Stimulated activated CD8-positive, alpha-beta memory T cell treated with anti-CD3 and anti-CD28 coated beads, Interleukin-4, amount 100 ng/mL, for 4 hours (primary cell): ENCODE measurements at regions not wholly inside any gene's neighbourhood (a gene's known extent, or its start where the extent isn't known, plus 50 kb on each side); places are given as distances from the start of the nearest gene placed in this dataset.

Experiments used
- DNase-seq, 2 donors: peaks; one replicate each; pipeline ENCODE4 v3.0.0-alpha.2; 2020; ENCODE audit warnings: low read depth in 2 of 2, low spot score in 1 of 2

GRCh38 chr14:53473480-53473879 is 320.4 kb upstream of the DDHD1 start:
- no peak for DNase-seq

- no peak for DNase-seq
Observed at GRCh38 chr14:53472306-53472705, 319.2 kb upstream of the DDHD1 start.

GRCh38 chr14:53470351-53471043 is 317.4 kb upstream of the DDHD1 start:
- no peak for DNase-seq

GRCh38 chr14:53468876-53469275 is 315.8 kb upstream of the DDHD1 start:
- DNase-seq, result no peak

GRCh38 chr14:53464376-53464775 is 311.3 kb upstream of the DDHD1 start:
- DNase-seq, result no peak

GRCh38 chr14:53462931-53463778 is 310.0 kb upstream of the DDHD1 start:
- DNase-seq, result no peak

GRCh38 chr14:53461858-53462257 is 308.7 kb upstream of the DDHD1 start:
- no peak for DNase-seq

- DNase-seq, result no peak
Observed at GRCh38 chr14:53460544-53460943, 307.4 kb upstream of the DDHD1 start.

- no peak for DNase-seq
Observed at GRCh38 chr14:53458368-53458814, 305.3 kb upstream of the DDHD1 start.

GRCh38 chr14:53456931-53457330 is 303.8 kb upstream of the DDHD1 start:
- no peak for DNase-seq

- no peak for DNase-seq
Observed at GRCh38 chr14:53452005-53452673, 299.0 kb upstream of the DDHD1 start.

- DNase-seq, result no peak
Observed at GRCh38 chr14:53450871-53451270, 297.7 kb upstream of the DDHD1 start.

- no peak for DNase-seq
Observed at GRCh38 chr14:53448682-53449081, 295.6 kb upstream of the DDHD1 start.

- DNase-seq, result no peak
Observed at GRCh38 chr14:53444677-53445312, 291.7 kb upstream of the DDHD1 start.

GRCh38 chr14:53441789-53442188 is 288.7 kb upstream of the DDHD1 start:
- no peak for DNase-seq

GRCh38 chr14:53437858-53438257 is 284.7 kb upstream of the DDHD1 start:
- DNase-seq, result no peak

- DNase-seq, result no peak
Observed at GRCh38 chr14:53432378-53432802, 279.3 kb upstream of the DDHD1 start.

GRCh38 chr14:53430870-53431269 is 277.7 kb upstream of the DDHD1 start:
- DNase-seq, result no peak

GRCh38 chr14:53412819-53413675 is 259.9 kb upstream of the DDHD1 start:
- no peak for DNase-seq

GRCh38 chr14:53411125-53411524 is 258.0 kb upstream of the DDHD1 start:
- no peak for DNase-seq
